Keratinocyte (primary cell): ENCODE measurements at regions not wholly inside any gene's neighbourhood (a gene's known extent, or its start where the extent isn't known, plus 50 kb on each side); places are given as distances from the start of the nearest gene placed in this dataset.

Experiments used
- DNase-seq: peaks from one replicate; pipeline ENCODE4 v3.0.0-alpha.2; 2011; ENCODE audit warnings: low read depth, missing footprints, low spot score
- FAIRE-seq: peaks from 2 replicates; lab custom pipeline; 2011; peaks lifted over from hg19 to GRCh38; lab: Jason Lieb, UNC
- H2AFZ ChIP-seq: 2 replicates; pipeline ENCODE4 v1.6.0; 2012; ENCODE audit warnings: low read length, control low read depth, inconsistent platforms; ENCODE audit not compliant: control insufficient read depth
- H3K27ac ChIP-seq: 2 replicates; pipeline ENCODE4 v1.5.1; 2011; ENCODE audit warnings: low read length; ENCODE audit not compliant: control insufficient read depth, insufficient read depth
- H3K27me3 ChIP-seq: 3 replicates; pipeline ENCODE4 v1.6.0; 2011; ENCODE audit warnings: low read length; ENCODE audit not compliant: control insufficient read depth, insufficient read depth; ENCODE audit errors: extremely low read depth
- H3K36me3 ChIP-seq, 2 experiments: 2 replicates in 1 of 2; 3 replicates in 1 of 2; pipeline ENCODE4 v1.5.1; 2011; ENCODE audit warnings: low read length in 2 of 2, mild to moderate bottlenecking in 1 of 2; ENCODE audit not compliant: control insufficient read depth in 2 of 2, insufficient read depth in 2 of 2; ENCODE audit errors: extremely low read depth in 1 of 2
- H3K4me1 ChIP-seq: 3 replicates; pipeline ENCODE4 v1.5.1; 2011; ENCODE audit warnings: low read length; ENCODE audit not compliant: control insufficient read depth, insufficient read depth; ENCODE audit errors: extremely low read depth
- H3K4me2 ChIP-seq: 3 replicates; pipeline ENCODE4 v1.6.0; 2011; ENCODE audit warnings: low read depth, low read length; ENCODE audit not compliant: control insufficient read depth, insufficient read depth; ENCODE audit errors: extremely low read depth
- H3K4me3 ChIP-seq, 3 experiments: fragments of 200-600 bp in 1 of 3; sonication (generic) in 1 of 3; 2 replicates in 2 of 3; 3 replicates in 1 of 3; pipeline ENCODE4 v1.5.1; 2011 to 2016; ENCODE audit warnings: low read length in 3 of 3, mild to moderate bottlenecking in 3 of 3, control low read depth in 2 of 3, inconsistent platforms in 1 of 3, low read depth in 1 of 3, mixed read lengths in 1 of 3, mixed run types in 1 of 3, moderate library complexity in 1 of 3; ENCODE audit not compliant: control insufficient read depth in 2 of 3, insufficient read depth in 2 of 3; ENCODE audit errors: extremely low read depth in 1 of 3
- H3K79me2 ChIP-seq: 2 replicates; pipeline ENCODE4 v1.6.0; 2012; ENCODE audit warnings: low read length; ENCODE audit not compliant: control insufficient read depth, insufficient read depth
- H3K9ac ChIP-seq: 3 replicates; pipeline ENCODE4 v1.6.0; 2011; ENCODE audit warnings: low read length; ENCODE audit not compliant: control insufficient read depth, insufficient read depth; ENCODE audit errors: extremely low read depth
- H3K9me1 ChIP-seq: 3 replicates; pipeline ENCODE4 v1.6.0; 2011; ENCODE audit warnings: low read length; ENCODE audit not compliant: control insufficient read depth, insufficient read depth; ENCODE audit errors: extremely low read depth
- H3K9me3 ChIP-seq: 2 replicates; pipeline ENCODE4 v1.5.1; 2012; ENCODE audit warnings: low read depth, low read length; ENCODE audit not compliant: control insufficient read depth
- H4K20me1 ChIP-seq: 3 replicates; pipeline ENCODE4 v1.6.0; 2011; ENCODE audit warnings: low read length; ENCODE audit not compliant: control insufficient read depth, insufficient read depth; ENCODE audit errors: extremely low read depth
- EZH2 ChIP-seq: IDR thresholded peaks from one replicate; pipeline ENCODE4 v1.6.1; 2012; ENCODE audit warnings: inconsistent platforms, mild to moderate bottlenecking, low read length, moderate library complexity
- dilution Hi-C: fragments of 300-500 bp; cut with MboI; formaldehyde crosslinking; loops from one replicate; pipeline ENCODE4 v1.7.0; 2020; ENCODE audit warnings: low sequenced_read_pairs; ENCODE audit not compliant: extremely low pct_ligation_motif_present
- TF ChIP-seq, protein P1 (sequence below), 3 experiments: IDR thresholded peaks in 1 of 3; conservative IDR thresholded peaks in 1 of 3; optimal IDR thresholded peaks in 1 of 3; 2 replicates in 2 of 3; 3 replicates in 1 of 3; pipeline versions ENCODE3 to v1.5.1; 2011; ENCODE audit warnings: low read length in 3 of 3, mild to moderate bottlenecking in 3 of 3, moderate library complexity in 2 of 3, control low read depth in 1 of 3, inconsistent platforms in 1 of 3; ENCODE audit not compliant: insufficient read depth in 2 of 3; ENCODE audit errors: extremely low read depth in 1 of 3

DNA sequence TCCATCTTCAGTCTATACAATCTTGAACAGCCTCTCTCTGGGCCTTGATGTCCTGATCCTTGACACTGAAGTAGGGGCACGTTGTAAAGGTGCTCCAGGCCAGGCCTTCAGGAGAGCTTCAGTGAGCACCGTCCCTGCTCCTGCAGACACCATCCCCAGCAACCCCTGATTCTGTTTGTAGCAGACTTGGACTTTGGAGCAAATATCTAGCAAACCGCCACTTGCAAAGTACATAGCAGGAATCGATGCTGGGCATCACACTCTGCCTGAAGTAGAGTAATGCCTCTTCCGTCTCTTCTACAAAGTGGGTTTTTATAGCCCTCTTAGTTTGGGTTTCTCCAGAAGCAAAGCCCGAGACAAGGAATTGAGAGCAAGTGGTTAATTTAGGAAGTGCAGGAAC lies 169.1 kb downstream of the SALL1 start:
- Histone ChIP-seq H2AFZ (no peak overlapping the region), H3K9ac (no peak overlapping the region), H3K79me2 (no peaks in the 10 kb centered on the region), H3K9me1 (no peaks in the 10 kb centered on the region), H3K27ac (no peak overlapping the region), H3K4me2 (no peak overlapping the region), H3K27me3 (no peaks in the 10 kb centered on the region), H4K20me1 (no peaks in the 10 kb centered on the region), H3K9me3 (no peaks in the 10 kb centered on the region), H3K36me3 (no peaks in the 10 kb centered on the region), H3K4me3 (no peak overlapping the region), H3K4me1 (no peaks in the 10 kb centered on the region)
- dilution Hi-C loops, result no loop called here
- TF ChIP-seq, protein P1, sequence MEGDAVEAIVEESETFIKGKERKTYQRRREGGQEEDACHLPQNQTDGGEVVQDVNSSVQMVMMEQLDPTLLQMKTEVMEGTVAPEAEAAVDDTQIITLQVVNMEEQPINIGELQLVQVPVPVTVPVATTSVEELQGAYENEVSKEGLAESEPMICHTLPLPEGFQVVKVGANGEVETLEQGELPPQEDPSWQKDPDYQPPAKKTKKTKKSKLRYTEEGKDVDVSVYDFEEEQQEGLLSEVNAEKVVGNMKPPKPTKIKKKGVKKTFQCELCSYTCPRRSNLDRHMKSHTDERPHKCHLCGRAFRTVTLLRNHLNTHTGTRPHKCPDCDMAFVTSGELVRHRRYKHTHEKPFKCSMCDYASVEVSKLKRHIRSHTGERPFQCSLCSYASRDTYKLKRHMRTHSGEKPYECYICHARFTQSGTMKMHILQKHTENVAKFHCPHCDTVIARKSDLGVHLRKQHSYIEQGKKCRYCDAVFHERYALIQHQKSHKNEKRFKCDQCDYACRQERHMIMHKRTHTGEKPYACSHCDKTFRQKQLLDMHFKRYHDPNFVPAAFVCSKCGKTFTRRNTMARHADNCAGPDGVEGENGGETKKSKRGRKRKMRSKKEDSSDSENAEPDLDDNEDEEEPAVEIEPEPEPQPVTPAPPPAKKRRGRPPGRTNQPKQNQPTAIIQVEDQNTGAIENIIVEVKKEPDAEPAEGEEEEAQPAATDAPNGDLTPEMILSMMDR (optimal IDR thresholded peaks at IDR 0.05 in 1 of 3, IDR thresholded peaks at IDR 0.05 in 1 of 3, conservative IDR thresholded peaks at IDR 0.05 in 1 of 3; ENCODE audit: extremely low read depth in 1 of 3, insufficient read depth in 2 of 3, low read length in 3 of 3), result no peak
- no peak for TF ChIP-seq EZH2
- no peak for FAIRE-seq
- no peak for DNase-seq

DNA sequence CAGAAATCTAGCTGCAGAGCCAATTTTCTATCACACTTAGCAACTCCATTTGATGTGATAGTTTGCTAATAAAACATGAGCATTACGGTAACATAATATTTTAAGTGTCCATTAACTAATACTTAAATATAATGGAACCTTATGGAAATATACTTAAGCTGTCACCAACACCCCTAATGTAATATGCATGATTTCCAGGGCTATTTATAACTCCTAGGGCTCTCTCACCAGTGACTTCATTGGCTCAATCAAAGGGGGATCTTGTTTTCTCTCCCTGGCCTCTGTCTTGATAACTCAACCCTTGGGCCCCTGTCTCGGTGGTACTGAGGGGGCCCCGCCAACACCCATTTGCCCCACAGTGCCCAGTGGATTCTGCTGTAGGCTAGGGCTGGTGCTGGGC lies 170.4 kb downstream of the SALL1 start:
- Histone ChIP-seq H3K79me2 (no peaks in the 10 kb centered on the region), H3K9me1 (no peaks in the 10 kb centered on the region), H3K4me1 (no peaks in the 10 kb centered on the region), H3K27me3 (no peaks in the 10 kb centered on the region), H3K9me3 (no peaks in the 10 kb centered on the region), H4K20me1 (no peaks in the 10 kb centered on the region), H3K27ac (no peak overlapping the region), H3K9ac (no peak overlapping the region), H3K4me3 (no peak overlapping the region), H3K36me3 (no peaks in the 10 kb centered on the region), H3K4me2 (no peak overlapping the region), H2AFZ (no peak overlapping the region)
- dilution Hi-C loops, result no loop called here
- FAIRE-seq, result no peak
- TF ChIP-seq EZH2, result no peak
- TF ChIP-seq, protein P1 (optimal IDR thresholded peaks at IDR 0.05 in 1 of 3, IDR thresholded peaks at IDR 0.05 in 1 of 3, conservative IDR thresholded peaks at IDR 0.05 in 1 of 3; ENCODE audit: extremely low read depth in 1 of 3, insufficient read depth in 2 of 3, low read length in 3 of 3), result no peak
- no peak for DNase-seq
